Activated T-cell treated with anti-CD3 and anti-CD28 coated beads, Interleukin-2, amount 50 U/mL, for 72 hours (primary cell): ENCODE measurements at regions not wholly inside any gene's neighbourhood (a gene's known extent, or its start where the extent isn't known, plus 50 kb on each side); places are given as distances from the start of the nearest gene placed in this dataset.

Source experiments
- ATAC-seq, 2 donors: fragments of 150-1000 bp; cut with Tn5 transposase; replicated peaks in 1 of 2; 2 replicates each; pipeline ENCODE4 v1.10.0; 2021; ENCODE audit warnings: moderate library complexity in 2 of 2, mild to moderate bottlenecking in 1 of 2
- DNase-seq, 2 donors: peaks; one replicate each; pipeline ENCODE4 v3.0.0; 2021 to 2022; ENCODE audit warnings: mixed read lengths in 1 of 2
- H3K27ac Mint-ChIP-seq: one replicate; pipeline ENCODE4 v1.8.0; 2022; ENCODE audit warnings: mild to moderate bottlenecking, moderate library complexity, mixed read lengths
- H3K27me3 Mint-ChIP-seq: one replicate; pipeline ENCODE4 v1.8.0; 2022; ENCODE audit warnings: low read depth, mixed read lengths
- H3K36me3 Mint-ChIP-seq, 2 donors: one replicate each; pipeline ENCODE4 v1.8.0; 2022; ENCODE audit warnings: mixed read lengths in 2 of 2, mild to moderate bottlenecking in 1 of 2; ENCODE audit not compliant: insufficient read depth in 2 of 2
- H3K4me1 Mint-ChIP-seq: one replicate; pipeline ENCODE4 v1.8.0; 2022; ENCODE audit warnings: low read depth, mixed read lengths
- H3K4me3 Mint-ChIP-seq, 2 donors: one replicate each; pipeline ENCODE4 v1.8.0; 2022; ENCODE audit warnings: mild to moderate bottlenecking in 2 of 2, mixed read lengths in 2 of 2, moderate library complexity in 2 of 2
- H3K9me3 Mint-ChIP-seq, 2 donors: one replicate each; pipeline ENCODE4 v1.8.0; 2022; ENCODE audit warnings: mixed read lengths in 2 of 2

GRCh38 chr9:2337131-2337530 lies 284.5 kb upstream of the VLDLR start:
- H3K9me3 Mint-ChIP-seq = no peaks in the 10 kb centered on the region

GRCh38 chr9:2337627-2338026 lies 284.0 kb upstream of the VLDLR start:
- H3K36me3 Mint-ChIP-seq = no peaks in the 10 kb centered on the region
- H3K9me3 Mint-ChIP-seq = no peaks in the 10 kb centered on the region
- H3K4me1 Mint-ChIP-seq = no peaks in the 10 kb centered on the region
- no peak overlapping the region for H3K4me3 Mint-ChIP-seq
- peaks cover 3% of the 10 kb centered on the region for H3K27me3 Mint-ChIP-seq
- DNase-seq (no peak), ATAC-seq (no peak)
- H3K27ac Mint-ChIP-seq = no peak overlapping the region

More at GRCh38 chr9:2337131-2337530, 284.5 kb upstream of the VLDLR start:
- H3K4me1 Mint-ChIP-seq = no peaks in the 10 kb centered on the region
- peaks cover 5% of the 10 kb centered on the region for H3K27me3 Mint-ChIP-seq
- no peak overlapping the region for H3K4me3 Mint-ChIP-seq
- no peak for DNase-seq
- H3K27ac Mint-ChIP-seq = no peak overlapping the region
- ATAC-seq = no peak
- H3K36me3 Mint-ChIP-seq = no peaks in the 10 kb centered on the region

DNA sequence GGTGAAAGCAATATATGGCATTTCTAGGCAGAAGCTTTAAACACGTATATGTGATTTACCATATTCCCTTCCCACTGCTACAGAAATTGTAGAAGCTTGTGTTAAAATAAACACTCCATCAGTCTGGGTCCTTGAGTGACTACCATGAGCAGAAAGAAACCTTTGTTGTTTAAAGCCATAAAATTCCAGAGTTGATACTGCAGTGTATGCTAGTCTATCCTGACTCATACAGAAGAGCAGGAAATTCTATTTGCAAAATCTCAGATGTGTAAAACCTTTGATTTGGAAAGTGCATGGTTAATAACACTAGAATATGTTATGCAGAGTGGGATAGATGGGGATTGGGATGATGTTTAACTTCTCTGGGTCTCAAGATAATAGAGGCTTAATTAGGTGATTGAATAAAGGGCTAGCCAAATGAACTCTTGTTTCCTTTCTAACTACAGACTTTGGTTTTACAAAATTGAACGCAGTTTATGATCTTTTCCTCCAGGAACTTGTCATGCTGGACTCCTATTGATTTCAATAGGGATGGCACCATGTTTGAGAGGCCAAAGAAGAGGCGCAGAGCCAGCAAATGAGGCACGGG lies 282.7 kb upstream of the VLDLR start:
- DNase-seq (no peak), ATAC-seq (no peak)
- Mint-ChIP-seq H3K36me3 (no peaks in the 10 kb centered on the region), H3K4me1 (no peaks in the 10 kb centered on the region), H3K9me3 (no peaks in the 10 kb centered on the region), H3K27me3 (no peaks in the 10 kb centered on the region), H3K27ac (no peak overlapping the region), H3K4me3 (no peak overlapping the region)

GRCh38 chr9:2339416-2339815 lies 282.2 kb upstream of the VLDLR start:
- Mint-ChIP-seq H3K36me3 (no peaks in the 10 kb centered on the region), H3K27ac (no peak overlapping the region), H3K4me1 (no peaks in the 10 kb centered on the region), H3K27me3 (no peaks in the 10 kb centered on the region), H3K4me3 (no peak overlapping the region), H3K9me3 (no peaks in the 10 kb centered on the region)
- ATAC-seq (no peak), DNase-seq (no peak)

GRCh38 chr9:2340046-2340760 lies 281.4 kb upstream of the VLDLR start:
- ATAC-seq (no peak), DNase-seq (no peak)
- Mint-ChIP-seq H3K36me3 (no peaks in the 10 kb centered on the region), H3K4me1 (no peaks in the 10 kb centered on the region), H3K9me3 (peaks cover 0 to 2% of the 10 kb centered on the region in 2 donors), H3K27ac (no peak overlapping the region), H3K4me3 (no peak overlapping the region), H3K27me3 (no peaks in the 10 kb centered on the region)

DNA sequence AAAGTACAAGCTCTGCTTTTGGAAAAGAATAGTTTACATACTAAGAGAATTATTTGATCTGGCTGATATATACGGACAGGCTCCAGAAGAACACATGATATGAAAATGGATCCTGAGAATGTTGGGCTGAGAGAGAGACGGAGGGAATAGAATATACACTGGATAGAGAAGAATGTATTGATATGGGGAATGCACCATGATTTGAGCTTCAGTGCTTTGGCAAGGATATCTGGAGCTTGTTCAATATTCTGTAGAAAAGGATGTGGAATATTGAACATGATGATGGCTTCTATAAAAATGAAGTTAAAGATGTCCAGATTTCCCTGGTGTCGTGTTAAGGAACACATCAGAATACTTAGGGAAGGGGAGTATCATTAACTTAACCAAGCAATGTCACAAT lies 280.5 kb upstream of the VLDLR start:
- DNase-seq (no peak), ATAC-seq (no peak)
- Mint-ChIP-seq H3K27me3 (no peaks in the 10 kb centered on the region), H3K4me1 (no peaks in the 10 kb centered on the region), H3K9me3 (peaks cover under 1 to 2% of the 10 kb centered on the region in 2 donors), H3K4me3 (no peak overlapping the region), H3K27ac (no peak overlapping the region), H3K36me3 (no peaks in the 10 kb centered on the region)

GRCh38 chr9:2341956-2342355 lies 279.6 kb upstream of the VLDLR start:
- no peak overlapping the region for H3K27ac Mint-ChIP-seq
- no peaks in the 10 kb centered on the region for H3K27me3 Mint-ChIP-seq

GRCh38 chr9:2343756-2344155 lies 277.8 kb upstream of the VLDLR start:
- Mint-ChIP-seq H3K9me3 (peaks cover 4 to 6% of the 10 kb centered on the region in 2 donors), H3K4me1 (no peaks in the 10 kb centered on the region), H3K27ac (no peak overlapping the region), H3K36me3 (no peaks in the 10 kb centered on the region), H3K4me3 (no peak overlapping the region), H3K27me3 (no peaks in the 10 kb centered on the region)
- no peak for ATAC-seq
- DNase-seq = no peak

More at GRCh38 chr9:2341956-2342355, 279.6 kb upstream of the VLDLR start:
- DNase-seq = no peak
- Mint-ChIP-seq H3K4me3 (no peak overlapping the region), H3K4me1 (no peaks in the 10 kb centered on the region), H3K9me3 (peaks cover 2% of the 10 kb centered on the region in 2 donors), H3K36me3 (no peaks in the 10 kb centered on the region)
- ATAC-seq = no peak

- Mint-ChIP-seq H3K36me3 (no peaks in the 10 kb centered on the region), H3K4me3 (no peak overlapping the region), H3K27ac (no peak overlapping the region), H3K9me3 (peaks cover 4 to 6% of the 10 kb centered on the region in 2 donors), H3K4me1 (no peaks in the 10 kb centered on the region), H3K27me3 (no peaks in the 10 kb centered on the region)
- DNase-seq (no peak), ATAC-seq (no peak)
Observed at GRCh38 chr9:2344436-2344835, 277.2 kb upstream of the VLDLR start.

DNA sequence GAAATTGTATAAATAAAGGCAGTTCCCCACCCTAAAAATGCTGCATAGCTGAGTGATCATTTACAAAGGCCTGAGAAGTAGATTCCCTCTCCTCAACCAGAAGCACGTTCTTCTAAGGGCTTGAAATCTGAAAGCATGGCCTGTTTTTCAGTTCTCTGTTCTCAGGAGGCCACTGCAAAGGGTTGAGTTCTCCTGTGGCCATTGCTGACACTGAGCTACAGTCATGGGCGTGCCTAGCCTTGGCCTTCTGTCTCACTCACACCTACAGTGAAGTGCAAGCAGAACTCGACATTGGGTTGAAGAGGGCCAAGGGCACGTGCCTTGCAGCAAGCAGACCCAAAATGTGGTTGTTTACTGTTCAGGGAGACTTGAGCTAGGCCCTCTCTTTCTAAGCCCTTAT lies 276.6 kb upstream of the VLDLR start:
- H3K9me3 Mint-ChIP-seq = peaks cover 4 to 6% of the 10 kb centered on the region in 2 donors
- no peaks in the 10 kb centered on the region for H3K27me3 Mint-ChIP-seq
- no peaks in the 10 kb centered on the region for H3K4me1 Mint-ChIP-seq
- no peaks in the 10 kb centered on the region for H3K36me3 Mint-ChIP-seq
- no peak overlapping the region for H3K4me3 Mint-ChIP-seq
- ATAC-seq (no peak), DNase-seq (no peak)
- no peak overlapping the region for H3K27ac Mint-ChIP-seq

- Mint-ChIP-seq H3K27me3 (no peaks in the 10 kb centered on the region), H3K27ac (no peak overlapping the region), H3K4me1 (no peaks in the 10 kb centered on the region), H3K36me3 (no peaks in the 10 kb centered on the region), H3K9me3 (peaks cover 4 to 6% of the 10 kb centered on the region in 2 donors), H3K4me3 (no peak overlapping the region)
- ATAC-seq = no peak
- no peak for DNase-seq
Observed at GRCh38 chr9:2346277-2346913, 275.2 kb upstream of the VLDLR start.

DNA sequence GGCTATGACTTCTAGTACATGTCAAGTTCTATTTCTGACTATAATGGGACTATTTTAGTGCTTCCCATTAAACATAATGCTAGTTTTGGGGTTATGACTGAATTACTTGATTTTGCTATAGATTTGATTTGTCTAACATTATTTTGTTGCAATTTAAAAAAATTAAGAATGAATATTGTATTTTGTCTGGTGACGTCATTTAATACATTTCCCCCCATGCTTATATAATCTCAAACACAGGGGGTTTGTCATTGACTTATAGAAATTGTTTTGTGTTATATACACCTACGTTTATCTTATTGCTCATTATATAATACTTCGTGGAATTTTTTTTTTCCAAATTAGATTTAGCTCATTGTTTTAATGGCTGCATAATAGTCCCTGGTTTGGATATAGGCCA lies 270.3 kb upstream of the VLDLR start:
- no peaks in the 10 kb centered on the region for H3K4me1 Mint-ChIP-seq
- ATAC-seq (no peak), DNase-seq (no peak)
- H3K36me3 Mint-ChIP-seq = no peaks in the 10 kb centered on the region
- peaks cover 2 to 4% of the 10 kb centered on the region in 2 donors for H3K9me3 Mint-ChIP-seq
- H3K27me3 Mint-ChIP-seq = no peaks in the 10 kb centered on the region
- no peak overlapping the region for H3K27ac Mint-ChIP-seq
- H3K4me3 Mint-ChIP-seq = no peak overlapping the region

- Mint-ChIP-seq H3K4me3 (no peak overlapping the region), H3K9me3 (no peaks in the 10 kb centered on the region), H3K27ac (no peak overlapping the region), H3K36me3 (no peaks in the 10 kb centered on the region), H3K27me3 (peaks cover 1% of the 10 kb centered on the region), H3K4me1 (no peaks in the 10 kb centered on the region)
- ATAC-seq (no peak), DNase-seq (no peak)
Observed at GRCh38 chr9:2354216-2354615, 267.4 kb upstream of the VLDLR start.
